GM21619 (cell line): ENCODE measurements at regions not wholly inside any gene's neighbourhood (a gene's known extent, or its start where the extent isn't known, plus 50 kb on each side); places are given as distances from the start of the nearest gene placed in this dataset.
"Not testable (repeated sequence)": the region's sequence is repeated elsewhere in the genome, so short reads cannot be mapped to it uniquely, and the experiment has no call there.

ENCODE experiments used
- ATAC-seq: cut with Tn5 transposase; IDR thresholded peaks from one replicate; pipeline ENCODE4 v1.9.1; 2021; ENCODE audit not compliant: unreplicated experiment

DNA sequence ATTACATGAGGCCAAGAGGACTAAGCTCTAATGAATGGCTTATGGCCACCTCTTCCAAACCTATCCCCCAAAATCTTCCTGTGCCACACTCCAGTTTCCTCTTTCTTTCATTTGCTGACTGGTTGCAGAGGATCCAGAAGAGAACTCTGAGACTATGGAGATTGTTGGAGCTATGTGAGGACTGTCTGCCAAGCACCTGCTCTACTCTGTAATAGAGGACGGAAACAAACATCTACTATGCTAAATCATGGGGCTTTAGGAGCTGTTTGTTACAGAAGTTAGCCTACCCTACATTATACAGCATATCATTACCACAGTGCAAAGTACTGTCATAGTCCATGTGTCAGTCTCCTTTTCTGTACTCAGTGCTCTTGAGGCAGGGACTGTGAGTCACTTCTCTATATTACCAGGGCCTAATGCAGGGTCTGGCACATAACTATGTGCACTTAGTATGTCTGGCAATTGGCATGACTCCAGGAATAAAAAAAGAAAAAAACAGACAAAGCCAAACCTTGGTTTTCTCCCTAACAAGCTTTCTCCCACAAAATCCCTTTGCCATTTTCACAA is 95.1 kb downstream of the RPAP3 start:
- no peak for ATAC-seq

DNA sequence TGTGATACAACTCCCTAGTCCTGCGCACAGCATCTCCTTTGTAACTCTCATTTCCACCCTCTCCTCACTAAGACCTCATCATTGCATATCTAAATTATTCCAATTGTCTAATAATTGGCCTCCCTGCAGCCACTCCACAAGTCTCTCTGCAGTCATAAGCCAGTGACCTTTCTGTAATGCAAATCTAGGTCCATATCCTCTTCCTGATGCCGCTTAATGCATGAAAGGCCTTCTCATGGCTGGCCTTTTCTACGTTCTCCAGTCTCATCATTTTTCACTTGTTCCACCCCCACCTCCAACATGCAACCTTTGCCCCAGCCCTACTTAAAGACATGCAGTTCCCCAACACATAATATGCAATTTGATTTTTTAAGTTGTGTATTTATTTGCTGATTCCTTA is 96.0 kb downstream of the RPAP3 start:
- ATAC-seq, result no peak

GRCh38 chr12:47608671-47609070 is 97.2 kb downstream of the RPAP3 start:
- ATAC-seq, result not testable (repeated sequence)

DNA sequence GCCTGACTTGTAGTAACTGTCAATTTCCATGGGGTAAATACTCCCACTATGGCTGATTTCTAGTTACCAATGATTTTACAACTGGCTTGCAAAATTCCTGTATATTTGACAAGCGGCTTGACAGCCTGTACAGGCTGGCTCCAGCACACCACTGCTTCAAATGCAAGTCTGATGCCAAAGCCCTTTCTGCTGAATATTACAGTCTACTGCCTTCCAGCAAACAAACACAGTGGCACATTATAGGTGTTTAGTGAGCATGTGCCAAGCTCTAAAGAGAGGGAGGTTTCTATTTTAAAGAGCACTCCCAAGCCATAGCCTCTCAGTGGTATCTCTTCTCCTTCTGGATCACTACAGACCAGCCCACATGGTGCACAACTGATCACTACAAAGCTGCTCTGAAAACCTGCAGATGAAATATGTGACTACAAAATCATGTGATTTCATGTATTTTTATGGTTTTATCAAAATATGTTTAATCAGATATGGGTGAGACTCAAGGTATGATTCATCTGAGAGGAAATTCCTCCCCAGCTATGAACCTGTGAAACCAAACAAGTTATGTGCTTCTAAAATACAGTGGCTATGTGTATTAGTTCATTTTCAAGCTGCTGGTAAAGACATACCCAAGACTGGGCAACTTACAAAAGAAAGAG is 101.5 kb downstream of the RPAP3 start:
- no peak for ATAC-seq

DNA sequence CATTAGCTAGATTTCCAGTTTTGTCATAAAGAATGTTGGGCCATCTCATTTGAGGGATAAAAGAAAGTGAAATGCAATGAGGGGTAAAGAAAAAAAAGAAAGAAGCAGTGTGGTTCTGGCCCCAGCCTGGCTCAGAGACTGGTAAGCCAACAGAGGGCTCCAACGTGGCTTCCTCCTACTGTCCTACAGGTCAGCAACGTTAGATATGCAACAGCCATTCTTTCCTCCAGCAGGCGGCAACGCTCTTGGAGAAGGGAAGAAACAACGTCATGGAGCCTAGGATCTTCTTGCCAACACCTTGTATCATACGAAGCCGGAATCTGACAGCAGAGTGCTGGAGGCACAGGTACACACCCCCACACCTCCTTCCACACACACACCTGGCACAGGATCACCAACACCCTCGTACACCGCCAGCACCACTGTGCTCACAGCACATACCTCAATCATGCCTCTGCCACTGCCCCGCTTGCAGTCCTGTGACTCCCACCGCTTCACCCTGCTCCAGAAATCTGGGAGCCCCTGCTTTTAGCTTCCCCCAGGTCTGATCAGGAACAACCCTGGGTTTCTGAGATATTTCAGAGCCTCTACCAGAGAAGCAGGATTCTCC is 102.8 kb downstream of the RPAP3 start:
- ATAC-seq, result no peak

DNA sequence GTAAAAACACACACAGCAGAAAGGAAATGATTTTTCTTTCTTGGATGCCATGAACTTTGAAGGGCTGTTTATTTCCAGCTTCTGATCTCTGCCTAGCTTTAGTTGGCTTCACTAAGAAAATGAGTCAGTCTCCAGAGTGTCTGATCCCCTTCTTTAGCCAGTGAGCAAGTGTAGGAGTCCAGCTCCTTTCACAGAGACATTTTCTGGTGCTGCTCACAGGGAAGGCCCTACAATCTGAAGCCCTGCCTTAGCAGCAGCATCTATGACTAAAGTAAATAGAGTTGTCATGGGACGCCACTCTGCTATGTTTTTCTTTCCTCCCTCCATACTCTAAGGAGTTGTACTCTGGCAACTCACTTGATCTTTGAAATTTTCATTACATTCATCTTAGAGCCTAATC is 103.5 kb downstream of the RPAP3 start:
- ATAC-seq, result no peak

DNA sequence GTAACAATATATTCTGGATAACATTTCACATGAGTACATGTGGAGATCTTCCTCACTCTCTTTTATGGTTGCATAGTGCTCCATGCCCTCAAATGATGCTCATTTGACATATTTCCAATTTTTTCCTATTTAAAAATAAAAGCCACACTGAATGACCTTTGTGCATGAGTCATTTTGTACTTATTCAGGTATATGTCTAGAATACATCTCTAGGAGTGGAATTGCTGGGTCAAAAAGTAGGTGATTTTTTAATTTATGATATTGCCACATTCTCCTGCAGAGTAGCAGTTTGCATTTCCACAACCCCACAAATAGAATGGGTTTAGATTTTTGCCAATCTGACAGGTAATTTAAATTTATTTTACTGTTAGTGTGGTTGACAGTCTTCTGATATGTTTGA is 104.8 kb downstream of the RPAP3 start:
- ATAC-seq, result no peak

- no peak for ATAC-seq
Observed at GRCh38 chr12:47591795-47592194, 114.0 kb downstream of the RPAP3 start.

DNA sequence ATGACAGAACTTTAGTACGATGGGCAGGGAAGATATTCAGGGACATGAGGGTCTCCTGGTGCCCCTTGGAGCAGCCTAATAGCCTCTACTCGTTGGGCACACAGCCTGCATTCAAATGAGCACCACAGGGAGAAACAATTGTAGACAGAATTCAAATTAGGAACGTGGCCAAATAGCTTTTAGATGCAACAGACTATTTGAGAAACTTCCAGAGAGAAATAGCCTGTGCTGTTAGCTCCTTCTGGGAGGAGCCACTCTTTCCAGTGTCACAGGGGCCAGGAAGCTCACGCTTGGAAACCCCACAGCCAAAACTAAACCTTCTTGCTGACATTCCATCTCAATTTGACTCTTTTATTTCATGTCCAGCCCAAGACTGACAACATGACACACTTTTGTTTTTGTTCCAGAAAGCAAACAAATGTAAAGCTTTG is 114.5 kb downstream of the RPAP3 start:
- no peak for ATAC-seq

DNA sequence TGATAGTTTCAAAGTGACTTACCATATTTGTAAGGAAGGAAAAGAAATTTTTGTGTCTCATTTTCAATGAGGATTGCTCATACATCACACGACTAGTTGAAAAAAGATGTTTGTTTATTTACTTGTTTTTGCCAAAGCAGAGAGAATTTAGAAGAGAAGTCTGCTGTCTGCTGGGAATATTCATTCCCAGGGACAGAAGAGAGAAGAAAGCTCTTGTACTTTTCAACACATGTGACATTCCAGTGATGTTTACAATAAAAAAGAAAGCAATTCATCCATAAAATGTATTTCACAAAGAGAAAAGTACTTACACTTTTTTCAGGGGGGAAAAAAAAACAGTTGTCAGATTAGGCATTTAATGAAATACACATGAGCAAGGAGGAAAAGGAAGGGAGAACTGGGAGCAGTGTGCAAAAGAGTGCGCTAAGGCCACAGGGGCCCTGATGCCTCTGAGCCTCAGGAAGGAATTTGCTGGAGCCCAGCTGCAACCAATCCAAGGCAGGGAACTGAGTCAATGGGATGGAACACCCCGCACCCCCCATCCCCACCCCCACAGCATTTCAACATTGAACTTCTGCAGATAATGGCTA is 115.0 kb downstream of the RPAP3 start:
- ATAC-seq, result no peak

- ATAC-seq, result no peak
Observed at GRCh38 chr12:47586952-47587669, 118.7 kb downstream of the RPAP3 start.

DNA sequence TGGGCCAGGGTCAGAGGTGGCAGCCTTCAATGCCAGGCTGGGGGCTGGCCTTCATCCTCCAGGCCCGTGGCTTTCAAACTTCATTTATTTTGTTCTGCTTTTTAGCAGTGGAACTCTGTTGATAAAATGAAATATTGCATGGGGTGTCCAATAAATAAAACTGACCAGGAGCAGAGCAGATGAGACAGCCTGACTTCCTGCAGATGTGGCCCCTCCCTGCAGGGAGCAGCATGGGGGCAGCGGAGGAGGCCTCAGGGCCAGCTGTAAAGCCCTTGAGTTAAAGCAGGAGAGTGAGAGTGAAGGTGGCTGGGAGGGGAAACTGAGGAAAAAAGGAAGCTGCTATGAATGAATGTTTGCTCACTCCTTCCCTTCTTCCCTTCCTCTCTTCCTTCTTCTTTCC is 120.3 kb downstream of the RPAP3 start:
- ATAC-seq, result no peak

GRCh38 chr12:47578836-47579235 is 127.0 kb downstream of the RPAP3 start:
- no peak for ATAC-seq

GRCh38 chr12:47577206-47577989 is 128.4 kb downstream of the RPAP3 start:
- ATAC-seq, result no peak

DNA sequence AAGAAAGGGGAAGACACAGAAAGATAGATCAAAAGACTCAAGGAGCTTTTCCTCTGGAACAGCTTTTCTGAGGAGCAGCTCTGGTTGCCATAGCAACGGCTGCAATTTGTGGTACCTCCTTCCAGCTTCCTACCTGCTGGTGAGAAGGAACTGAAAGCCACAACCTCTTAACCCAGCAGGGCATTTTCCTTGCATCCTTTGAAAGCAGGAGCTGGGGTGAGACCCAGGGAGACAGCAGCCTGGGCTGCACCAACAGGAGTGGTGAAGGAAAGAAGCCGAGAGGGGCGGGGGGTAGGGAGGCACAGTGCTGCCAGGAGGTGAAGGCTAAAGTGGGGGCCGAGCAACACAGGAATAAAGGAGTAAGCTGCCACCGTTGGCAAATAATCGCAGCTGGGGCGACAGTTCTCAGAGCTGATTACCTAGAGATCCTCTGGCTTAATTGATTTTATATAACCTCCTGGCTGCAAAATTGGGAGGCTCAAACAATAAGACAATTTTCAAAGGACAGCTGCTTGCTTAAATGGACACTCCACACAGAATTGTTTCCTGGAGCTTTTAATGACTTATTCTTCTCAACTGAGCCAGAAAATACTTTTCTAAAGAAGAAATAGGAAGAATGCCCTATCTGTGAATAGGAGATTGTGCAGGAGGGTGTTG is 129.4 kb downstream of the RPAP3 start:
- no peak for ATAC-seq

DNA sequence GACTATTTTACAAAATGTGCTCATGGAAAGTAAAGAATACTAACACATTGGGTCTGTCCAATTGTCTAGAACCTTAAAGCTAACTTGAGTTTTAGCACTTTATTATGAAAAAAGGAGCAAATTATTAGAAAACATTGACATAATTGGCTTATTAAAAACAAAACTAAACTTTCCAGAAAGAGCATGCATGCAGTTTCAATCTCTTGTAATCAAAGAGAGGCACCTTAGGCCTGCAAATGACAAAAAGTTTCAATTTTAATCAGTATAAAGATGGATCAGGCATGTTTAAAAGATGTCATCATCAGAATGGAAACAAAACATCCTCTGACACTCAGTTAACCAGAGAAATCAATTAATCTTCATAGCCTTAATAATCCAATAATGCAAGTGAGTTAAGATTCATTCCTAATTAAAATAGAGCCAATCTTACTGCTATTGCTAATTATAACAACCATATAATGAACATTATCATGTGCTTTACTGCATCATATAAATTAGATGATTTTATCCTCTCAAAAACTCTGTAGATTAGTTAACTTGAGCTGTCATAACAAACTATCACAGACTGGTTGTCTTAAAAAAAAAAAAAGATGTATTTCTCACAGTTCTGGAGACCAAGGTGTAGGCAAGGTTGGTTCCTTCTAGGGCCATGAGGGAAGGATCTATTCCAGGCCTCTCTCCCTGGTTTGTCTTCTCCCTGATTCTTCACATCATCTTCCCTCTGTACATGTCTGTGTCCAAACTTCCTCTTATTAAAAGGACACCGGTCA is 131.4 kb downstream of the RPAP3 start:
- no peak for ATAC-seq

- no peak for ATAC-seq
Observed at GRCh38 chr12:47573146-47573659, 132.6 kb downstream of the RPAP3 start.

DNA sequence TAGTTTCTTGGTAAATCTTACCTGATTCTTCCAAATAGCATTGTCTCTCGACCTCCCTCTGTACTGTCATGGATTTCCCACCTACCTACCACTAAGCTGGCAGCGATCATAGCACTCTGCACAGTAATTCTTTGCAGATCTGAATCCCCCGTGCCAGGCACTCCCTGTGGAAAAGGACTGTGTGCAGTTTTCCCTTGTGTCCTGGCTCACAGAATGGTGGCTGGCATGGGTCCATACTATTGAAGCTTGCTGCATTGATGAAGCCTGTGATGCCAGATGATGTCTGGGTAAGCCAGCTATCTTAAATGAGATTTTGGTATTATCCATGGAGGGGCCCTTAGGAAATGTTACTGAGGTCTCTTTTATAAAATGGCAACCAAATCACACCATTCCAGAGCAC is 135.7 kb downstream of the RPAP3 start:
- no peak for ATAC-seq

- no peak for ATAC-seq
Observed at GRCh38 chr12:47562201-47562600, 143.6 kb downstream of the RPAP3 start.
